RPMI7951 (cell line): ENCODE measurements at regions not wholly inside any gene's neighbourhood (a gene's known extent, or its start where the extent isn't known, plus 50 kb on each side); places are given as distances from the start of the nearest gene placed in this dataset.

Experiments used
- DNase-seq: peaks from one replicate; pipeline ENCODE4 v3.0.0-alpha.2; 2012; ENCODE audit warnings: low read depth

GRCh38 chr17:56737421-56738161 lies 96.1 kb downstream of the C17orf67 start:
- DNase-seq, result peak; percentile 76

DNA sequence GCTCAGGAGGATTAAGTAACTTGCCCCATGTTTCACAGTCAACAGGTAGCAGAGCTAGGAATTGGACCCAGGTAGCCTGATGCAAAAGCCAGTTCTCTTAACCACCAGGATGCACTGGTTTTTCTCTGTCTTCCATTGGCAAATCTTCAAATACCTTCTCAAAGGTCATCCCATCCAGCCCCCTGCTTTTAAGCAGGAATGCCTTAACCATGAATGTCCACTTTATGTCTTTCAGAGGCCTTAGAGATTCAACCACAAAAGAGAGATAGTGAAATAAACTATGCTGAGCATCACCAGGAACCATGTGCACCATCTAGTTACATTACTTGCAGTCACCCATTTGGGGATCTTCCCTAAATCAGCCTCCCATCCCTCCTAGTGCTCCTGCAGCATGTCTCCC lies 94.3 kb downstream of the C17orf67 start:
- DNase-seq, result no peak

GRCh38 chr17:56739776-56740175 lies 93.9 kb downstream of the C17orf67 start:
- DNase-seq, result no peak

DNA sequence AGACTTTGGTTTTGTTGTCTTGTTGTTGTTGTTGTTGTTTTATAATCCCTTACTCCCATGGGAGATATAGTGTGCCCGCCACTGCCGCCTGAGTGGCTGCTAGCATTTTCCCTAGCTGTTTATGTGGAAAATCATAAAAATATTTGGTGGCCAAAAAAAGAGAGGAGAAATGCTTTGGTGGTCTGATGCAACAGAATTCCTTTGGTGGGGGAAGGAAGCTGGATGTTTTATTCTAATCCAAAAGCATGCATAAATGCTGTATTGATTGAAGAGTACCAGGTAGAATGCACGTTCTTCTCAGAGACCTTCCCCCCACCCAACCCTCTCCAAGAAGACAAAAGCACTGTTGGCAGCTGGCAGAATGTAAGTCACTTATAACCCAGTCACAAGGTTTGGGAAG lies 93.2 kb downstream of the C17orf67 start:
- DNase-seq, result no peak
